Ovary (tissue), 3 donors: ENCODE measurements at regions not wholly inside any gene's neighbourhood (a gene's known extent, or its start where the extent isn't known, plus 50 kb on each side); places are given as distances from the start of the nearest gene placed in this dataset.

Source experiments
- EP300 ChIP-seq: sonication (generic); formaldehyde crosslinking; IDR thresholded peaks from one replicate; pipeline ENCODE4 v1.6.1; 2017; ENCODE audit warnings: antibody characterized with exemption
- TF ChIP-seq, protein P1 (sequence below), 3 donors: fragments of 450-650 bp in 2 of 3; fragments of 200-600 bp in 1 of 3; IDR thresholded peaks; one replicate each; pipeline versions ENCODE4 v1.5.1 to v1.8.0; 2016 to 2022; ENCODE audit warnings: antibody characterized with exemption in 3 of 3, mild to moderate bottlenecking in 1 of 3
- donor health status: DM: no; HTN: no; CAD: no.

DNA sequence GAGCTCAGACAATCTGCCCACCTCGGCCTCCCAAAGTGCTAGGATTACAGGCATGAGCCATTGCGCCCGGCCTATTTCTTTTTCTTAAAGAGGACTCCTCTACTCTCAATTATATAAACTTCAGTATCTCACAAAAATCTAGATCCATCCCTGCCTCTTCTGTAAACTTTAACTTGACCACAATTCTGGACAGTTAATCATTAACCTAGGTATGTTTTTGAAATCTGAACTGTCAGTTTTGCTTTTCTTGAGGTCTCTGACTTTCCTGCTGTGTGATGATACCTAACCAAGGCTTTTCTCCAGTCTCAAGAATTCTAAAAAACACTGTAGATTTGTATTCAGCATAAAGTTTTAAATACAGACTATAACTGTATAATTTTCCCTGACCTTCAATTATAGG is 388.2 kb upstream of the SYNCRIP start:
- TF ChIP-seq, protein P1, sequence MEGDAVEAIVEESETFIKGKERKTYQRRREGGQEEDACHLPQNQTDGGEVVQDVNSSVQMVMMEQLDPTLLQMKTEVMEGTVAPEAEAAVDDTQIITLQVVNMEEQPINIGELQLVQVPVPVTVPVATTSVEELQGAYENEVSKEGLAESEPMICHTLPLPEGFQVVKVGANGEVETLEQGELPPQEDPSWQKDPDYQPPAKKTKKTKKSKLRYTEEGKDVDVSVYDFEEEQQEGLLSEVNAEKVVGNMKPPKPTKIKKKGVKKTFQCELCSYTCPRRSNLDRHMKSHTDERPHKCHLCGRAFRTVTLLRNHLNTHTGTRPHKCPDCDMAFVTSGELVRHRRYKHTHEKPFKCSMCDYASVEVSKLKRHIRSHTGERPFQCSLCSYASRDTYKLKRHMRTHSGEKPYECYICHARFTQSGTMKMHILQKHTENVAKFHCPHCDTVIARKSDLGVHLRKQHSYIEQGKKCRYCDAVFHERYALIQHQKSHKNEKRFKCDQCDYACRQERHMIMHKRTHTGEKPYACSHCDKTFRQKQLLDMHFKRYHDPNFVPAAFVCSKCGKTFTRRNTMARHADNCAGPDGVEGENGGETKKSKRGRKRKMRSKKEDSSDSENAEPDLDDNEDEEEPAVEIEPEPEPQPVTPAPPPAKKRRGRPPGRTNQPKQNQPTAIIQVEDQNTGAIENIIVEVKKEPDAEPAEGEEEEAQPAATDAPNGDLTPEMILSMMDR (IDR thresholded peaks at IDR 0.05) = no peak
- no peak for TF ChIP-seq EP300
